NB4 (cell line): ENCODE measurements at regions not wholly inside any gene's neighbourhood (a gene's known extent, or its start where the extent isn't known, plus 50 kb on each side); places are given as distances from the start of the nearest gene placed in this dataset.

Experiments used
- CTCF ChIP-seq: IDR thresholded peaks from one replicate; pipeline ENCODE4 v1.5.1; 2012; ENCODE audit warnings: low read depth, low read length
- MAX ChIP-seq: IDR thresholded peaks from 2 replicates; pipeline ENCODE4 v1.6.1; 2011; ENCODE audit warnings: low read depth, low read length
- MYC ChIP-seq: IDR thresholded peaks from 2 replicates; pipeline ENCODE4 v1.6.1; 2011; ENCODE audit warnings: low read depth, low read length
- POLR2A ChIP-seq: IDR thresholded peaks from 2 replicates; pipeline ENCODE4 v1.6.1; 2011; ENCODE audit warnings: mild to moderate bottlenecking; ENCODE audit not compliant: insufficient read length; ENCODE audit errors: extremely low read depth

- no peak for TF ChIP-seq POLR2A
- no peak for TF ChIP-seq CTCF
- no peak for TF ChIP-seq MAX
- no peak for TF ChIP-seq MYC
These were observed 251.6 kb upstream of the ALG10 start for GRCh38 chr12:33770652-33771051.
